ENCODE measurements at regions not wholly inside any gene's neighbourhood (a gene's known extent, or its start where the extent isn't known, plus 50 kb on each side); places are given as distances from the start of the nearest gene placed in this dataset.

DNA sequence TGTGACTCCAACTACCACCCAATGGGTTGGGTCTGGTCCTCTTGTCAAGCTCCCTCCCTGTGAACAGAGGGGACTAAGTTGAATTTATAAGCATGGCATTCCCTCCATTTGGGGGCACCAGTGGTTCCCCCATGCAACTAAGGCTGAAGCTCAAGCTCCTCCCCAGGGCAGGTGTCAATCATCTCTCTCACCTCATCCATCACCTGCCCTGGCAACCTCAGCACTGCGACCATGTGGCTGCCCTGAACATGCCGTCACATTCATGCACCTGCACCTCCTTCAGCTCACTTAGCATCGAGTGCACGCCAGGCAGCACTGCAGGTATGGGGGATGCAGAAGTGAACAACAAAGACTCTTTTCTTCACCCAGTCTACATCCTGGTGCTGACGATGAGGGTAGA is 799.3 kb downstream of the TBC1D22A start:
- TF ChIP-seq, protein P1, sequence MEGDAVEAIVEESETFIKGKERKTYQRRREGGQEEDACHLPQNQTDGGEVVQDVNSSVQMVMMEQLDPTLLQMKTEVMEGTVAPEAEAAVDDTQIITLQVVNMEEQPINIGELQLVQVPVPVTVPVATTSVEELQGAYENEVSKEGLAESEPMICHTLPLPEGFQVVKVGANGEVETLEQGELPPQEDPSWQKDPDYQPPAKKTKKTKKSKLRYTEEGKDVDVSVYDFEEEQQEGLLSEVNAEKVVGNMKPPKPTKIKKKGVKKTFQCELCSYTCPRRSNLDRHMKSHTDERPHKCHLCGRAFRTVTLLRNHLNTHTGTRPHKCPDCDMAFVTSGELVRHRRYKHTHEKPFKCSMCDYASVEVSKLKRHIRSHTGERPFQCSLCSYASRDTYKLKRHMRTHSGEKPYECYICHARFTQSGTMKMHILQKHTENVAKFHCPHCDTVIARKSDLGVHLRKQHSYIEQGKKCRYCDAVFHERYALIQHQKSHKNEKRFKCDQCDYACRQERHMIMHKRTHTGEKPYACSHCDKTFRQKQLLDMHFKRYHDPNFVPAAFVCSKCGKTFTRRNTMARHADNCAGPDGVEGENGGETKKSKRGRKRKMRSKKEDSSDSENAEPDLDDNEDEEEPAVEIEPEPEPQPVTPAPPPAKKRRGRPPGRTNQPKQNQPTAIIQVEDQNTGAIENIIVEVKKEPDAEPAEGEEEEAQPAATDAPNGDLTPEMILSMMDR (IDR thresholded peaks at IDR 0.05): no peak
- TF ChIP-seq POLR2AphosphoS5 (IDR thresholded peaks at IDR 0.05) (no peak), POLR2A (IDR thresholded peaks at IDR 0.05) (no peak), EP300 (IDR thresholded peaks at IDR 0.05) (no peak)
